ENCODE measurements at regions not wholly inside any gene's neighbourhood (a gene's known extent, or its start where the extent isn't known, plus 50 kb on each side); places are given as distances from the start of the nearest gene placed in this dataset.
"Not testable (repeated sequence)": the region's sequence is repeated elsewhere in the genome, so short reads cannot be mapped to it uniquely, and the experiment has no call there.

- DNase-seq (ENCODE audit: low read depth), result no peak
Observed at GRCh38 chr10:28186887-28187578, 115.8 kb downstream of the MPP7 start.

- no peak for DNase-seq (ENCODE audit: low read depth)
Observed at GRCh38 chr10:28186461-28186860, 116.4 kb downstream of the MPP7 start.

- DNase-seq (ENCODE audit: low read depth), result no peak
Observed at GRCh38 chr10:28184810-28185209, 118.1 kb downstream of the MPP7 start.

- DNase-seq (ENCODE audit: low read depth), result no peak
Observed at GRCh38 chr10:28181478-28182096, 121.3 kb downstream of the MPP7 start.

GRCh38 chr10:28180654-28181053 lies 122.2 kb downstream of the MPP7 start:
- no peak for DNase-seq (ENCODE audit: low read depth)

- no peak for DNase-seq (ENCODE audit: low read depth)
Observed at GRCh38 chr10:28179743-28180099, 123.1 kb downstream of the MPP7 start.

- no peak for DNase-seq (ENCODE audit: low read depth)
Observed at GRCh38 chr10:28179006-28179742, 123.7 kb downstream of the MPP7 start.

- DNase-seq (ENCODE audit: low read depth), result no peak
Observed at GRCh38 chr10:28177944-28178637, 124.8 kb downstream of the MPP7 start.

GRCh38 chr10:28176498-28176897 lies 126.4 kb downstream of the MPP7 start:
- DNase-seq (ENCODE audit: low read depth), result not testable (repeated sequence)

- DNase-seq (ENCODE audit: low read depth), result no peak
Observed at GRCh38 chr10:28172223-28172610, 130.6 kb downstream of the MPP7 start.

- no peak for DNase-seq (ENCODE audit: low read depth)
Observed at GRCh38 chr10:28171468-28172222, 131.2 kb downstream of the MPP7 start.

GRCh38 chr10:28169525-28169924 lies 133.3 kb downstream of the MPP7 start:
- no peak for DNase-seq (ENCODE audit: low read depth)

GRCh38 chr10:28160866-28161405 lies 141.9 kb downstream of the MPP7 start:
- DNase-seq (ENCODE audit: low read depth), result no peak

- no peak for DNase-seq (ENCODE audit: low read depth)
Observed at GRCh38 chr10:28157379-28157778, 145.5 kb downstream of the MPP7 start.

GRCh38 chr10:28155726-28156125 lies 147.1 kb downstream of the MPP7 start:
- DNase-seq (ENCODE audit: low read depth), result no peak

GRCh38 chr10:28151636-28152035 lies 151.2 kb downstream of the MPP7 start:
- no peak for DNase-seq (ENCODE audit: low read depth)

- no peak for DNase-seq (ENCODE audit: low read depth)
Observed at GRCh38 chr10:28149746-28150145, 150.9 kb upstream of the ODAD2 start.

- no peak for DNase-seq (ENCODE audit: low read depth)
Observed at GRCh38 chr10:28147706-28148105, 148.8 kb upstream of the ODAD2 start.

- no peak for DNase-seq (ENCODE audit: low read depth)
Observed at GRCh38 chr10:28139138-28139537, 140.3 kb upstream of the ODAD2 start.

GRCh38 chr10:28137907-28138880 lies 139.3 kb upstream of the ODAD2 start:
- no peak for DNase-seq (ENCODE audit: low read depth)
